Posterior cingulate gyrus (tissue), 11 donors: ENCODE measurements at regions not wholly inside any gene's neighbourhood (a gene's known extent, or its start where the extent isn't known, plus 50 kb on each side); places are given as distances from the start of the nearest gene placed in this dataset.

Source experiments
- DNase-seq, 10 donors: peaks; one replicate each; pipeline versions ENCODE4 v3.0.0 to v3.0.0-alpha.2; 2020 to 2021; ENCODE audit warnings: mixed read lengths in 3 of 10
- intact Hi-C: fragments of 100-400 bp; cut with DNase I; formaldehyde crosslinking; loops from one replicate; pipeline ENCODE4 v1.15.1; 2023

DNA sequence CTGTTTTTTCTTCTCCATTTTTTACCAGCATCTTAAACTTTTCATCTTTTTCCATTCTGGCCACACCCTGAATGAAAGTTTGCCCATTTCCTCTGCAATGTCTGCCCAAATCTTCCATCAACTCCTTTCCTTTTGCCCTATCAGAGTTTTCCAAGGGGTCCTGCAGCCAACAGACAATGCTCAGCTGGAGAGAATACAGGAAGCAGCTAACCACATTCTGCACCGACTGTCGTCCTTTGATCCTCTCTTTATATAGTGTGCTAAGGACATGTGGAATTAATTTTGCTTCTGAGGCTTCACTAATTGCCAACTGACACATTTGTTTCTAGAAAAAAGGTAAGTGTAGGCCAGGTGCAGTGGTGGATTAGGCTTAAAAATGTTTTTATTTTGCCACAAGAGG is 50.5 kb upstream of the DLX2 start:
- no peak for DNase-seq
- intact Hi-C loops: no loop called here

- intact Hi-C loops: no loop called here
- no peak for DNase-seq
Measured at GRCh38 chr2:172153757-172154156, 51.1 kb upstream of the DLX2 start.

DNA sequence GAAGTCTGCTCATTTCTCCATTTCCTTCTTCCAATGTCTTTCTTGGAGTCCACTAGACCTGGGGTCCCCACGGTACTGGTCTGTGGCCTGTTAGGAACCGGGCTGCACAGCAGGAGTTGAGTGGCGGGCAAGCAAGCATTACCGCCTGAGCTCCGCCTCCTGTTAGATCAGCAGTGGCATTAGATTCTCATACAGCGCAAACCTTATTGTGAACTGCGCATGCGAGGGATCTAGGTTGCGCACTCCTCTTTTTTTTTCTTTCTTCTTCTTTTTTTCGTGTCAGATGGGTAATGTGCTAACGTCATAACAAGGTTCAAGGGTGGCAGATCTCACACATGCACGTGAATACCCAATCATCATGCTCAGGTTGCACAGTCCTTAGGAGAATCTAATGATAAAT is 53.1 kb upstream of the DLX2 start:
- intact Hi-C loops: no loop called here
- DNase-seq: no peak

GRCh38 chr2:172160839-172161238 is 58.1 kb upstream of the DLX2 start:
- intact Hi-C loops: no loop called here
- no peak for DNase-seq

DNA sequence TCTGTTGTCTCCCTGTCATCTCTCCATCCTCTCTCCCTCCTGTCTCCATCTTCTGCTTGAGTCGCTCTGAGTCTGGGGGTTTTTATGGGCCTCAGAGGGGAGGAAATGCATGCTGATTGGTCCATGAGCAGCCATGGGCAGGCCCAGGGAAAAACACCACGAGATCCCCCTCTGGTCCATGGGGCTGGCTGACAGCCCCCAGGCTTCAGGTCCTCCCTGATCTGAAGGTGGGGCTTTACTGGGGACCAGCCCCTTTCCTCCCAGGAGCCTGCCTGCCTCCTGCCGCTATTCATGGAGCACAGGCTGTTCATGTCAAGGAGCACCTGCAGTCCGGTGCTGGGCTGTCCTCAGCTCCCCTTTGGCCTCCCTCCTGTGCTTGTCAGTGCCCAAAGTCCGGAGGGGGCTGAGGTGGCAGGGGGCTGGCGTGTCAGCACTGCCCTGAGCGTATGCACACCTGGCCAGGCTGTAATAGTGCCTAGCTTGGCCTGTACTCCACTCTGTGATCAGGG is 59.6 kb upstream of the DLX2 start:
- intact Hi-C loops: no loop called here
- no peak for DNase-seq

GRCh38 chr2:172162739-172163336 is 60.1 kb upstream of the DLX2 start:
- no peak for DNase-seq
- intact Hi-C loops: no loop called here

DNA sequence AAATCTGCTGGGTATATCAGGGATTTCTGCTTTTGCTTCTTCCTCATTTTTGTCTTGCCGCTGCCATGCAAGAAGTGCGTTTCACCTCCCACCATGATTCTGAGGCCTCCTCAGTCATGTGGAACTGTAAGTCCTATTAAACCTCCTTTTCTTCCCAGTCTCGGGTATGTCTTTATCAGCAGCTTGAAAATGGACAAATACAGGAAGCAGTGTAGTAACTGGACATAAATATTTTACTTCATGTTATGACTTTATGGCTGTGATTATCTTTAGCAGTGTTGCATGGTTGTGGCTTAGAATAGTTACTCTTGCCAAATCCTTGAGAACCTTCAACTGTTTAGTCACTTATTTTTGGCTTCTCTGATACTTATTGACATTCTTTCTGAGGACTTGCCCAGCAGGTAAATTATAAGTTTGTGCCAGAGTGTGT is 66.2 kb upstream of the DLX2 start:
- intact Hi-C loops: no loop called here
- no peak for DNase-seq

DNA sequence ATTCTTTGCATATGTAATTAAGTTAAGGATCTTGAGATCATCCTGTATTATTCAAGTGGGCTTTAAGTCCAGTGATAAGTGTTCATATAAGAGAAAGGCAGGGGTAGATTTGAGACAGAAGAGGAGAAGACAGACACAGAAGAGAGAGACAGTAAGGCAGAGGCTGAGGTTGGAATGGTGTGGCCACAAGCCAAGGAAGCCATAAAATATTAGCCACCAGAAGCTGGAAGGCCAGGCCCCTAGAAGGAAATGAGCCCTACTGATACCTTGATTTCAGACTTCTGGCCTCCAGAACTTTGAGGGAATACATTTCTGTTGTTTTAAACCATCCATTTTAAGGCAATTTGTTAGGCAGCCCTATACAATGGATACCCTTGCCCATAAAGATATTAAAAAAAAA is 66.9 kb upstream of the DLX2 start:
- no peak for DNase-seq
- intact Hi-C loops: no loop called here

DNA sequence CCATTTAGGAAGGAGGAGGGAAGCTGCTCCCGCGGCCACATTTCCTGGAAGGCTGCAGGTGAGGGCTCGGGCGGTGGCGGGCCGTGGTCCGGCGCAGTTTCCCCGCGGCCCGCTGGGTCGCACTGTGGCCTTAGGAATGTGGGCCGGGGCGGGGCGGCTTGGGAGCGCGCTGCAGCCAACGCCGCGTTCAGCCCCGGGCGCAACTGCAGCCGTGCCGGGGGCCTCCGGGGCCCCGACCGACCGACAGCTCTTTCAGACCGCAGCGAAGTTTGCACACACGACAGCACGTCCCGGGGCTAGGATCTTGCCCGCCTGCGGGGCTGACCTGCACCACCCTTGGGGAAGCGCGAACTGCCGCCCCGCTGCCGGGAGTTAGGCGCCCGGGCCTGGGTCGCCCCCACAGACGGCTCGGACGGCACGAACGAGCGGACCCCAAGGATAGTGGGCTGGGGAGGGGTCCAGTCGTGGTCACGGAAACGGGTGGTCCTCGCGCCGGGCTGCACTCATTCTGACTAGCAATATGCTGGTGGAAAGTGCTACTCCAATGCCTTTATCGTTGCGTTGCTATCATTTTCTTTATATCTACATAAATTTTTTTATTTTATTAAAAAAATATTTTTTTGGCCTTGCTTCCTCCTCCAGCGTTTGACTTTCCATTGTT is 69.9 kb upstream of the DLX2 start:
- DNase-seq: peak; percentile 42 to 94 (median 65)
- intact Hi-C loops: loop anchor here (1.0 kb wide), 1 partner anchor 293 kb away; no protein-coding TSS in a partner anchor

DNA sequence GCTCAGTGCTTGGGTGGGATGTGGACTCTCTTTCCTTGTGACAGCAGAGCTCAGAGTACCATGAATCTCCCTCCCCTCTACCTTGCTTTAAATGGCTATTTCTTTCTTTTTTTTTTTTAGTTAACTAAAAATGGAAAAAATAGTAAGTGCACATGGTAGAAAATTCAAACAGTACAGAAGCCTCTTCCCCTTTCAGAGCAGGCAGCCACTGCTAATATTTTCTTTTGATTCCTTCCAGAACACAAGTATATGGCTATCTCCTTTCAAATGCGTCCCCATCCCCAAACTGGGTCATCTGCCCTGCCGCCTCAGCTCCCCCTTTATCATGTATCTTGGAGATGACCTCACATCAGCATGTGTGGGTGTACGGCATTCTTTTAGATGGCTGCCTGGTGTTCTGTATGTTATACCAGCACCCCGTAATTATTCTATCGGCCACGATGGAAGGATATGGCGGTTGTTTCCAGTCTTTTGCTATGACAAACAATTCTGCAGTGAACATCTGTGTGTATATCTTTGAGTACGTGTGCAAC is 70.5 kb upstream of the DLX2 start:
- DNase-seq: no peak
- intact Hi-C loops: no loop called here

- intact Hi-C loops: no loop called here
Measured at GRCh38 chr2:172177581-172177980, 74.9 kb upstream of the DLX2 start.

DNA sequence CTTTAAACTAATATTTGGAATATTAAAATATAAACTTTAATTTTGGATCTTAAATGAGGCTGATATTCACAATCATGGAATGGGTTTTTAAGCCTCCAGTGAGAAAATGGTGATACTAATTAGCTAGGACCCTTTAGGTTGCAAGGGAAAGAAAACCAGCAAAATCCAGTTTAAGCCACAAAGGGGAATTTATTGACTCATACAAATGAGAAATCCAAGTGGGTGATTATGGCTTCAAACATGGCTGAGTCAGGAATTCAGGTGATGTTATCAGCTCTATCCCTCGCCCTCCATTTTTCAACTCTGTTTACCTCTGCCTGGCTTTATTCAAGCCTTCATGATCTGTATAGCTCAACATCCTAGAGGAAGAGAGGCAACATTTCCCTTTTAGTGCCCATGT is 75.3 kb upstream of the DLX2 start:
- no peak for DNase-seq
- intact Hi-C loops: no loop called here

More at GRCh38 chr2:172177581-172177980, 74.9 kb upstream of the DLX2 start:
- DNase-seq: no peak

DNA sequence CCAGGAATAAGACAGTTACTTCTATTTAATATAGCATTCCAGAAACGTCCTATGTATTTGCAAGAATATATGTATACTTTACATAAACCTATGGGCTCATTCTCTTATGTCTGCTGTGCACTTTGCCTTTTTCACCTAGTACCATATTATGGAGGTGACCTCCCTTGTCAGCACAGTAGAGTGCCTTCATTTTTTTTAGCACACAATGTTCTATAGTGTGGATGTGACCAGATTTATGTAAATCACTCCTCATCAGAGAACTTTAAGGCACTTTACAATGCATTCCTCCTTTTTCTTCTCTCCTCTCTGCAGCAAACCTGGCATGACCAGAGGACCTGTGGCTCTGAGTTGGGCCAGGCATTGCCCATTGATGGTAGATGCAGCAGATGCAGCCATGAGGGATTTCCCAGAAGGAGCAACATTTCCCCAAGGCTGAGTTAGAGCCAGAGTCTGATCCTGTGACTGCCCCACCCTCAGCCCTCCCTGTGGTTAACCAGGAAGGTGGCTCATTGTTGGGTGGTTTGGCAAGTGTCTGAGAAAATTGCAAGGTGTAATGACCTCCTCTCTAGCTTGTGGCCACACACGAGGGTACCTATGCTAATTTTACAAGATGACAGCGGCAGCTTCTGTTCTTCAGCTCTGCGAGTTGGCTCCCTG is 76.5 kb upstream of the DLX2 start:
- no peak for DNase-seq
- intact Hi-C loops: no loop called here

DNA sequence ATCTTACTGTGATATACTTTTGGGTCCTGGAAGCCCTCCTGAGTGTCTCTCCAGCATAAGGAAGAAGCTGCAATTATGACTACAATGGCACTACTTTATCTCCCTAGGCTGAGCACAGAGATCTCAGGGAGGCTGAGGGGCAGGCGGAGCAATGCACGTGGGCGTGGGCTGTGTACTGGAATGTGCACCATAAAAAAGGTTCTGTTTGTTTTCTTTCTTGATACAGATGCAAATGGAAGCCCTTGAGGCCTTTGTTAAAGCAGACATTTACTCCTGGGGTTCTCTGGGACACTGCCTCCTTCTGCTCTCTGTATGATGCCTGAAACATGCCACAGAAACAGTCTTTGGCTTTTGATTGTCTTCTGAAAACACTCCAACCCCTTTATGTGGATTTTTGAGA is 79.1 kb upstream of the DLX2 start:
- DNase-seq: no peak
- intact Hi-C loops: no loop called here

DNA sequence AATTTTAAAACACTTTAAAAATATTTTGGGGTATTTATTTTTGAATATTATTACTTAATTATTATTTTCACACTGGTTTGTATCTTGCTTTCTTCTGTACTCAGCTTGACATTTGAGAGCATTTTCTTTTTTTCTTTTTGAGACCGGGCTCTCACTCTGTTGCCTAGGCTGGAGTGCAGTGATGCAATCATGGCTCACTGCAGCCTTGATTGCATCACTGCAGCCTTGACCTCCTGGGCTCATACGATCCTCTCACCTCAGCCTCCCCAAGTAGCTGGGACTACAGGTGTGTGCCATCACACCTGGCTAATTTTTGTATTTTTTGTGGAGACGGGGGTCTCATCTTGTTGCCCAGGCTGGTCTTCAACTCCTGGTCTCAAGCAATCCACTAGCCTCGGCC is 79.9 kb upstream of the DLX2 start:
- intact Hi-C loops: no loop called here
- DNase-seq: no peak

- intact Hi-C loops: no loop called here
- DNase-seq: no peak
Measured at GRCh38 chr2:172193331-172194089, 90.8 kb upstream of the DLX2 start.

DNA sequence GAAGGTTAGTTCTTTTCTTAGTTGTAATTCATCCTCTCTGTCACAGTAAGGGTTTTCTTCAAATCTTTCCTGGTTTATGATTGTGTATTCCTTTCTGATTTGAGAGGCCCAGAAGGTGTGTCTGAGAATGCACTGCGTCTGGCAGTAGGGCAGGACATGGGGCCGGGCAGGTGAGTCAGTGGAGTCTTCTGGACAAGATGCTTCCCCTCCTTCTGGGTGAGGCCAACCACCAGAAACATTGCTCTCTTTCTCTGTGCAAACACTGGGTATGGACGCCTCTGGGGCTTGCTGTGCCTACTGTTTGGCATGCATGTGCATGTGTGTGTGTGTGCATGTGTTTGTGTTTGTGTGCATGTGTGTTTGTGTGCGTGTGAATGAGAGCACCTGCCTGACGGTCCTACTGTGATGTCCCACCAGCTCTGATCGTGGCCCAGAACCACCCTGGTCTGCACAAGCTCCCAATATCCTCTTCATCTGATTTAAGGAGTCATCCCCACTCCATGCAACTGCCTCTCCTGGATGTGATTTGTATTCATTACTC is 93.2 kb upstream of the DLX2 start:
- DNase-seq: no peak
- intact Hi-C loops: no loop called here

DNA sequence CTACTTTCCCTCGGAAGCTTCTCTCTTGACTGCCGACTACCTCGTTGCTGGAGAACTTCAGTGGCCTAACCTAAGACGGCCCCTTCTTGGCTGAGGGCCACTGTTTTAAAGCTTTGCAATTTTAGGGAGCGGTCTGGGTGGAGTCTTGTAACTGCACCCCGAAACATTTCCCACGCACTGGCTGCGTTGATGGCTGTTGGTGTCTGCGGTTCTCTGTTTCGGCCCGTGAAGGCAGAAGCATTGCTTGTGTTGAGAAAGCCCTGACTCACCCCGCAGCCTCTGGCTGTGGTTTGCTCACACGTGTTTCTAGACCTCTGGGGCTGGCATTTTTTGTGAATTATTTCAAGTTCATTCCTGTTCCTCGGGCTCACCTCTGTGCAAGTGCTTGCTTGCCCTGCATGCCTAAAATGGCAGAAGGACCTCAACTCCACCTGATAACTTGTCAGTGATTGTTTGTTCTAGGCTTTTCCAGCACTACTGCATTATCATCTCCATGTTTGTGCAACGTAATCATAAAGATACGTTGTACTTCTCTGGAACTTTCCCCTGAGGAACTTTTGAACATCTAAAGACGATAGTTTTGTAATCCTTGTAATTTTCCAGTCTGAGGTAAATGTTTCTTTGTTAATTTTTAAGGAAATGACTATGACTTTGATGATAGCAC is 94.2 kb upstream of the DLX2 start:
- intact Hi-C loops: no loop called here

DNA sequence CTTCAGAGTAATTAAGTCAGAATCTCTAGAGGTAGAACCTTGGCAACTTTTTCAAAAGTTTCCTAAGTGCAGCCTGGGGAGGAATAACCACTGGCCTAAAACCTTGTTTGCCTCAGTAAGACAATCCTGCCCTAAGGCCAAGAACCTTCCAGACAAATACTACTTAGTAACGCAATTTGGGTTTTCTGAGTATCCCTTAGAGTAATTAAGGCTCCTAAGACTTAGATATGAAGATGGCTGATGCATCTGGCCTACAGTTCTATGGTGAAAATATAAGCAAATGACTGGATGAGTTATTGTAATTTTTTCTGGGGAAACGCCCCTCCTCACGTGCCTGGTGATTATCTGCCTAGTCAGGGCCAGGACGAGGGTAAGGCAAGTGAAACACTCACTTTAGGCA is 95.7 kb upstream of the DLX2 start:
- intact Hi-C loops: no loop called here
- no peak for DNase-seq

More for the DNA sequence above, 94.2 kb upstream of the DLX2 start:
- no peak for DNase-seq

DNA sequence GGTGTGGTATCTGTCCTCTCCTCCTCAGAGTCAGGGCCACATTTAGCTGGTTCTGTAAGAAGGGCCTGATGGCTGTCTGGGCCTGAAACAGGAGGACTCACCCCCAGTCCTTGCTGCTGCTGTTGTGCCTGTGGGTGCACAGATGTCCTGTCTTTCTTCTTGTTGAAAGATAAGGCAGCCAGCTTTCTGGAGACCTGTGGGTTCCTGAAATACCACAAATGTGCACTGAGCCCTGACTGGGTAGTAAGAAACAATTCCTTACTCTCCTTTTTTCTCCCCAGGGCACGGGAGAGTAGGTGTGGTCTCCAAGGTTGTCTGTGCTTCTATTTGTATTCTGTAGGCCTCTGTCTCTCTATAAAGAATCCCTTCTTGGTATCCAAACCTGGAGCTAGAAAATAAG is 96.2 kb upstream of the DLX2 start:
- no peak for DNase-seq
- intact Hi-C loops: no loop called here
